NCI-H526 (cell line): ENCODE measurements at regions not wholly inside any gene's neighbourhood (a gene's known extent, or its start where the extent isn't known, plus 50 kb on each side); places are given as distances from the start of the nearest gene placed in this dataset.
"Not testable (repeated sequence)": the region's sequence is repeated elsewhere in the genome, so short reads cannot be mapped to it uniquely, and the experiment has no call there.

ENCODE experiments used
- DNase-seq, 2 experiments: peaks; one replicate each; lab custom pipeline; 2025; lab: John Stamatoyannopoulos, UW

DNA sequence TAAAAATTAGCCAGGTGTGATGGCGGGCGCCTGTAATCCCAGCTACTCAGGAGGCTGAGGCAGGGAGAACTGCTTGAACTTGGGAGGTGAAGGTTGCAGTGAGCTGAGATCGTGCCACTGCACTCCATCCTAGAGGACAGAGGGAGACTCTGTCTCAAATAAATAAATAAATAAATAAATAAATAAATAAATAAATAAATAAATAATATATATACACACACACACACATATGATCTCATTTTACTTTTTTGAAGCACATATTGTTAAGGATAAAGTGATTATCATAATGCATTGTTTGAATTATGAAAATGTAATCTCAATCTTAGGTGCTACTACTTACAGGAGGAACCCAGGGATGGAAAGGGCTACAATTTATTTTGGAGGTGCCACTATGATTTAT lies 130.5 kb upstream of the PCDH7 start:
- not testable (repeated sequence) for DNase-seq

DNA sequence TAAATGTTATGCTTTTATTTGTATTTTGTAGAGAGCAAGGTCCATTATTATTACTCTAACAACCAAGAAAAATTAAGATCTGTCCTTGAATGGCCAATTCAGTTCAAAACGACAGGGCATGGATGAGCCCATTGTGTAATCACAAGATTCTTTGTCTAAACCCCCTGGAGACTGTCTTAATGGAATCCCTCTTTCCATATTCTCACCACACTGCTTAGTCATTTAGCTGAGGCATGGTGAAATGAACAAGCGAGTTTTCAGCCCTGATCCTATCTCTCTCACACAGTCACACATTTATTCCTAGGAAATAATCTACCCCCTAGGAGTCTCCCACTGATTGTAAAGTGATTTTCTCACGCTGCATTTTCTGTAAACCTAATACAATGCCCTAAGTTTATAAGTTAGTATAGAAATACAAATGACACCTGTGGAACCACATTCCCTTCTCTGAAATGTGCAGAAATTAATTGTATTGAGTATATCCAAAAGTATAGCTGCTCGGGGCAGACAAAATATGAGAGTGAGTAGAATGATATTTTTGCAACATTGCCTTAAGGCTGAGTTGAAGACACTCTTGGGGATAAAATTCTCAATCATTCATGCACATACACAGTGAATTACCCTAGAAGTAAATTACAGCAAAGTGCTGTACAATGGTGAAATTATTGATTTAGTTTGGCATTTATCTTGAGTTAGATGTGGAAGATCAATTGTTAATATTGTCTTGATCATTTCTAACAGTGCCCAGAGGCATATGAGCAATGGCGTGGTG lies 119.7 kb upstream of the PCDH7 start:
- DNase-seq, result peak; percentile 41 to 73

DNA sequence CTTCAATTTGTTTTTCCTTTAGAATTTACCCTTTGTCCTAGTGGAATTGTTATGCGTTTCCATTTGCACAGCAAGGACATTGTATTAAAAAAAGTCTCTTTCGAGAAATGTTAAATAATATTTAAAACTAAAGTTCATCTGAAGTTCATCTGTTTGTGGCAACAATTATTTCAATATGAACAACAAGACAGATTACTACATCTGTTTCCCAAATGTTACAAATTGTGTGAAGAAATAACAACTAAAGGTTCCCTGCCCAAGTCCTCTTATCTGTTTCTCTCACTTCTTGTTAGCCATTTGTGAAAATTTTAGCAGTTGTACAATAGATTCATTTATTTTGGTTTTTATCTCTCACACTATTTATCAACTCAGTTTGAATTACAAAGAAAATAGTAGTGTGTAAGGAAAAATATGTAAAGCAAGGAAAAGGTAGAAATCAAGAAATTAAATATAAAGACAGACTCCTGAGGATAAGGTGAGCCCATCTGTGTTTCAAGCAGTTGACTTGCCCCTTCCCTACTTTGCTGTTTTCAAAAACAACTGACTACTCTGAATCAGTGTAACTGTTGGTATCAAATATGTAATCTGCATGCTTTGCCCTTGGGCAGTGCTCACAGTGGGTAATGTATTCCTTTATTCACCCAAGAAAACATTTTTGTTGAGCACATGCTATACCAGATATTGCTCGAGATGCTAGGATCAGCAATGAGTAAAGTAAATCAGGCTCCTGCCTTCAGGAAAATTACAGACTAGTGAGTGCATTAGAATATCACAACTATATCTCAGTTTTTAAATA lies 118.9 kb upstream of the PCDH7 start:
- no peak for DNase-seq

DNA sequence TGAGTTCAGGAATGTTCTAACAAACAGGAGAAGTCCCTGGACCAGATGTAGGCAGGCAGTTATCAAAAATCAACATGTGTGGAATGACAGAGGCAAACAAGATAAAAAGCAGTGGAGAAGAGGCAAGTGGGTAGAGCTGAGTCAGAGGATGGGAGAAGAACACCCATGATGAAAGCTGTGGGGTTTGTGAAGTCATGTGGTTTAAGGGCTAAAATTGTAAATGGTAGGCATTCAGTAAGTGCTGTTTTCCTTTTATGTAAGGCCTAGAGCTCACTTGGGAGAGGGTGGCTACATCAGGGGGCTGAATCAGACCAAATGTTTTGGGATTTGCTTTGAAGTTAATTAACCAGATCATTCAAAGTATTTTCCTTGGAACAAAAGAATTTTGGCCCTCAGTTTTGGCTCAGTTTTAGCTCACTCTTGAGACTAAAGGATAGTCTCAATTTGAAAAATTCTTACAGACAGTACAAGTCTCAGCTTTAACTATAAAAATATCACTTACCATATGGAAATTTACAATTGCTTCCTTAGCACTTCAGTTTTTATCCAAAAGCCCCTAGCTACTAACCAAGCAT lies 114.5 kb upstream of the PCDH7 start:
- no peak for DNase-seq

DNA sequence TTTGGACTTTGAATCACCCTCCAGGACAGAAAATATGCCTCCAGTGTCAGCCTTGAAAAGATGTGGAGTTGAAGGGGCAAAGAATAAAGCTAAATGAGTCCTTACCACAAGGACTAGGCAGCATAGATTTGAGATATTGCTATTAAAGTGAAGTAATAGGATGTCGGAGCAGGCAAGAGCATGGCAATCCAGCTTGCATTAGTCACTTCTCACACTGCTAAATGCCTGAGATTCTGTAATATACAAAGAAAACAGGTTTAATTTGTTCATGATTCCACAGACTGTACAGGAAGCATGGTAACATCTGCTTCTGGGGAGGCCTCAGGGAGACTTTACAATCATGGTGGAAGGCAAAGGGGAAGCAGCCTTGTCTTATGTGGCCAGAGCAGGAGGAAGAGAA lies 109.8 kb upstream of the PCDH7 start:
- no peak for DNase-seq

DNA sequence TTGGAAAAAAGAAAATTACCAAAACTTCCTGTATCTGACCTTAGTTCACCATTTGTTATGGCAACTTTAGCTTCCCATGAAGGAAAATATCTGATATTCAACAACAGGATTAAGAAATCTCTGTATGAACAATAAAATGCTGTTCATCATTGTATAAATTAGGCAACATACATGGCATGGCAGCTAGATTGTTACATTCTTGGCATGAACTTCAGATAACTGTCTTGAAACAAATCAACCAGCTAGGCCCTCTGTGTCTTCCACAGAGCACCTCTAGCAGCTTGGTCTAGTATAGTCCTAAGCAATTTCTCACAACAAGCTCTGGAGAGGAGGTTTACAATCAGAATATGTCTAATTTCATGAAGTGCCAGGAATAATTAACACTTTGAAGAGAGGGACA lies 105.4 kb upstream of the PCDH7 start:
- no peak for DNase-seq

DNA sequence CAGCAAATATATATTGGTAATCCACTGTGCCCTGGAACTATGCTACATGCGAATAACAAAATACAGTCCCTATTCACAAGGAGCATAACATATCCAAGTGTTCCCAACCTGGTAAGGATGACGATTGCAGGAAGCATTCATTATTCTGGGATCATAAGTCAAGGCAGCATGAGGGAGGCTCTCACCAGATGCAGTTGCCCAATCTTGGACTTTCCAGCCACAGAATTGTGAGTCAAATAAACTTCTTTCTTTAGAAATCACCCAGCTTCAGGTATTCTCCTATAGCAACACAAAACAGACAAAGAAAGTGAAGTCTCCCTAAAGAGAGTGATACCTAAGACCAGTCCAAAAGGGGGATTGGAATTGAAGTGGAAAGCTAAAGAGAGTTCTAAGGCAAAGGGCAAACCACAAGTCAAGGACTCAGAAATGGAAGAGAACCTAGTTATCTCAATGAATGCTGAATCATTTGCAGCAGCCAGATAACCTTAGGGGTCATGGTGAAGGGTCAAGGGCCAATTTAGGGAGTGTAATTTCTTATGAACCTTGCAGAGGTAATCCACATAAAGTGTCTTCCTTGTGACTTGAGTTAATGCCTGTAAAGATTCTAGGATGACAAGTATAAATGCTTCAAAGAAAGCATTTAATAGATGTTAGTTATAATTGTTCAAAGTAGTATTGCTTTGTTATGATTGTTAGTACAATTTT lies 103.1 kb upstream of the PCDH7 start:
- no peak for DNase-seq

DNA sequence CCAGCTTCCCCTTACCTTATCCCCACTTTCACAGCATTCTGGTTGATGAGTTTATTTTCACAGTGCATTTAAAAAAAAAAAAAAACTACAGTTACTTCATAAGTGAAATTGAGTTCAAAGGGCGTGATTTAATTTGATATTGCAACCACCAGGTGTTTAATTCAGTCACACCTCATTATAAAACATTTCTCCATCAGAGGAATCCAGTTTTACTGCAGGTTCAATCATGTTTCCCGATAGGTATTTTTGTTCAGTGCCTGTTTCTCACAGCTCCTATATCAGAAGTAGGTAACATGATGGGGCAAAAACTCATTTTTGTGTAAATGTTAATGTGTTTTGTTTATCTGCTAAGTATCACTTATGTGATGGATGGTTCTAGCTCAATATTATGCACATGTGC lies 102.3 kb upstream of the PCDH7 start:
- DNase-seq, result no peak

DNA sequence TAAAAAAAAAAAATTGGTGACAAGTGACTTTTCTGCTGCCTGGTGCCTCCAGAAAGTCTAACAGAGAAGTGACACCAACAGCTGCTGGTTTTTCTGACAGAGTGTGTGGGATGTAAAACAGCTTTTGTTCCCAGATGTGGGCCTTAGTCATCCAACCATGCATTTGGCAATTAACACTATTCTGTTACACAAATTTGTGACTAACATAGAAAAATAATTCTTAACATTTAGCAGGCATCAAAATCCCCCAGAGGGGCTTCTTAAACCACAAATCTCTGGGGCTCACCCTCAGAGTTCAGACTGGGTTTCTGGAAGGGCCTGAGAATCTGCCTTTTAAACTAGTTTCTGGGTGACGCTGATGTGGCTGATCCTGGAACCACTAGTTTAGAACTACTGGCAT lies 100.5 kb upstream of the PCDH7 start:
- DNase-seq, result no peak

DNA sequence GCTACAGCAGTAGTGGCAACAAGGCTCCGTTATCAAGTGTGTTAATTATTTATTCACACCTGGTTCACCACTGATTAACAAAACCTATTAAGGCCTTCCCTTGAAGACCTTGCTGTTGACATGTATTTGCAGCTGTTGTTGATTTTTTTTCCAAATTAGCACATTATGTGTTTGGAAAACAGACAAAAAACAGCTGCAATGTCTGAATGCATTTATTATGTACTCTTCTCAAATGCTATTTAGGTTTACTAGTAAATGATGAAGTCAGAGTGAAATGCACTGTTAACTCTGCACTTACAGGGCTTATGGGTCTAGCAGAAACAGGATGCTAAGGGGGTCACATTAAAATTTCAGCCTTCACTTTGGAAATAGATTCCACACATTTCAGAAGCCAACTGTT lies 99.5 kb upstream of the PCDH7 start:
- no peak for DNase-seq

DNA sequence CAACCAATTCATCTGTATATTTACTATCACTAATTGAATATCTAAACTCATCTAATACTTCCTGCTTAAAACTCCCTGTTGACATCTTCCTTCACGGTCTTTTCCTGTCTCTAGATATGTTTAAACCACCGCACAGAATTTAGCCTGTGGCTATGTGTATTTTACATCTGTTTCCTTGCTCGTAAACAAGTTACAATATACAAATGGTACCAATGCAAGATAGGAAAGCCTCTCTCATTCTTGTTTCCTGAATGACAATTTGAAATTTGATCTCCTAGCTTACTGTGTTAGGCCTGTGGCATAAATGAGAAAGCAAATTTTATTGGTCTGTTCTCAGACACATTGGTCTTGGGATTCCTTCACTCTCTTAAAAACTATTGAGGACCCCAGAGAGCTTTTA lies 89.7 kb upstream of the PCDH7 start:
- DNase-seq, result peak; percentile 44 to 52

DNA sequence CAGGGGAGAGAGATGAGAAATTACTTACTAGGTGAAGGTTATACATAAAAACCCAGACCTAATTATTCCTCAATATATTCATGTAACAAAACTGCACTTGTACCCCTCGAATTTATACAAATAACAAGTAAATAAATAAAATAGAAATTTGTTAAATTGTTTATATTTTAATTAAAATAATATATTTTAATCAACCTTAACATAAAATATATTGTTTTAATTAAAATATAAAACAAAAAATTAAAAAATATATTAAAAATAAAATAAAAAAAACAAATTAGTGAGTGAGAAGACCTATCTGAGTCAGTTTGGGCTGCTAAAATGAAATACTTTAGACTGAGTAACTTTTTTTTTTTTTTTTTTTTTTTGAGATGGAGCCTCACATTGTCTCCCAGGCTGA lies 87.4 kb upstream of the PCDH7 start:
- DNase-seq, result no peak

DNA sequence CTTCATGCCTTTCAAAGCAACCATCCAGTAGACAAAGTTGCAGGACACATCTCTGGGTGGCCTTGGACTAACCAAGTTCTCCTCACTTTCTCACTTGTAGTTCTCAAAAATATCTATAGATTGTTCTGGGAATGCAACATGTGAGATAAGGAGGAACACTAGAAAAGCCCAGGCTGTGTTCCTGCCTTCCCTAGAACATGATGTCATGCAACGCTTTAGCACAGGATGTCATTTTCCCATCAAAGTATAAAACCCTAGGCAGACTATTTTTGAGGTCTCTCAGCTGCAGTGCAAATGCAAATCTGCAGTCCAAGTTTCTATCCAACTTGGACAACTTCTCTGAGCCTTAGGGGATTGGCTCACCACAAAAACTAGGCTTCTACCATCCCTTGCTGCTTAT lies 78.8 kb upstream of the PCDH7 start:
- DNase-seq, result no peak

DNA sequence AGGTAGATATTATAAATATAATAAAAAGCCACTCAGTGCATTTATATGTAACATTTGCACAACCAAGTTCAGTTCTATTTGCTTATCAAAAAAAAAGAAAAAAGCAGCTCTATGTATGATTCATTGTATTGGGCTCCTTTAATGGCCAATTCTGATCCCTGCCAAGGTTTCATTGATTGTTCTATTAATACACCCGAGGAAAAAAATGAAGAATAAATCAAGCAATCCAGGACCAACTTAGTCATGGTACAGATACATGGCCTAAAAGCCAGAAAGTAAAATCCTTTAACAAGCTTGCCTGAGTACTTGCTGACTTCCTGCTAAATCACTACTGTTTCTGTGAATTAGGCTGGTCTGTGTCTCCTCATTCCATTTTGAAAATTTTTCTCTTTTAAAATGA lies 77.6 kb upstream of the PCDH7 start:
- DNase-seq, result no peak

DNA sequence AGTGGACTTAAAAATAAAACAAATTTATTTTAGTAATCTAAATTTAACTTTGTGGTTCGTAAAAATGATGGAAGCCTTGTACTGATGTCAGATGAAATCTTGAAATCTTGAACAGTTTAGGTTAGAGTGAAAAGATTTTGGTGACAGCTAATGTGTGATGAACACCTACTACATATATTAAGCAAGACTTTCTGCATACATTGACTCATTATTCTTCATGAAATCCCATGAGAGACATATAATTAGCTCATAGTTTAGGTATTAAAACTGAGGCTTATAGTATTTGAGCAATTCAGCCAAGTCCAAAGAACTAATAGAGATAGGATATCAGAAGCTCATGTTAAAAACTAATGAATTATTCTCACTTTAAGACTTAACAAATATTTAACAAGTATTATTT lies 66.9 kb upstream of the PCDH7 start:
- DNase-seq, result no peak

DNA sequence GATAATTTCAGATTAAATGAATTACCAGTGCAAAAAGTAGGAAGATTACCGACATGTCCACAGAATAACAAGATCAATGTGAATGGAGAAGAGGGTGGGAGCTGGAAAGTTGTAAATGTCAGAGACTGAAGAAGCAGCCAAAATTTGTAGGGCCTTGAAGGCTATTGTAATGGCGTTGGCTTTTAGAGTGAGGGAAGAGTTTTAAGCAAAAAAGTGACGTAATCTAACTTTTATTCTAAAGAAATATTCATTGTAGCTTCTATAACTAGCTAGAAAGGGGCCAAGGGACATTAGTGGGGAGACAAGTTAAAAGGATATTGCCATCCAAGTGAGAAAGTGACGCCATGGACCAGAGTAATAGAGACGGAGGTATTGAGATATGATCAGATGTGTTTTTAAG lies 63.3 kb upstream of the PCDH7 start:
- DNase-seq, result no peak

DNA sequence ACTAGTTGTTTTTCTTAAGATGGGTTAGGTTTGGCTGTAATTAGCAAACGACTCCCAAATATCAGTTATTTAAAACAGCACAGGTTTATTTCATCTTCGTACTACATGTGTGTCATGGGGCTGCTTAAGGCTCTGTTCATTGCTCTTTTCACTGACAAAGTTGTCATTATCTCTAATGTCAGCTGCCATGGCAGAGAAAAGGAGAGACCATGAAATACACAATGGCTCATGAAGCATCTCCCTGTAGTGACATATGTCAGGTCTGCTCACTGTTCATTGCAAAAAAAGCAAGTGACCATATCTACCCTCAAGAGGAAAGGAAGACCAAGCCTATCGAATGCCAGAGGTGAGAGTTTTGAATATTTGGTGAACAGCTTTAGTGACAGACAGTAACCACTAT lies 52.2 kb upstream of the PCDH7 start:
- no peak for DNase-seq

DNA sequence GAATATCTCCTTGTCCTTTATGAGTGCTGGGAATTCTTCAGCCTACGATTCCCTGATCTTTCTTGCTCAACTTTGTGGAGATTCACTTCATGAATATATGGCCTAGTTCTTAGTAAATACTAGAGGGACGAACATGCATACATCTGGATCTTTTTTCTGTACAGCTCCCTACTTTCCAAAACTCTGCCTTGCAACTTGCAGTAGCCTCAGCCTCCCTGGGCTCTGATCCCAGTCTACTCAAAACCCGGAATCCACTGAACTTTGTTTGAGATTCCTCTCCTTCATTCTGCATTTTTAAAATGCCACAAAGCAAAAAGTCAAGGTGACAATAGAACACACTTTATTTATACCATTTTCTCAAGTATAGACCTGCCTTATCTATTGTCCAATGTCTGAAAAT lies 50.0 kb upstream of the PCDH7 start:
- no peak for DNase-seq
